ENCODE measurements at regions not wholly inside any gene's neighbourhood (a gene's known extent, or its start where the extent isn't known, plus 50 kb on each side); places are given as distances from the start of the nearest gene placed in this dataset.
"Not testable (repeated sequence)": the region's sequence is repeated elsewhere in the genome, so short reads cannot be mapped to it uniquely, and the experiment has no call there.

DNA sequence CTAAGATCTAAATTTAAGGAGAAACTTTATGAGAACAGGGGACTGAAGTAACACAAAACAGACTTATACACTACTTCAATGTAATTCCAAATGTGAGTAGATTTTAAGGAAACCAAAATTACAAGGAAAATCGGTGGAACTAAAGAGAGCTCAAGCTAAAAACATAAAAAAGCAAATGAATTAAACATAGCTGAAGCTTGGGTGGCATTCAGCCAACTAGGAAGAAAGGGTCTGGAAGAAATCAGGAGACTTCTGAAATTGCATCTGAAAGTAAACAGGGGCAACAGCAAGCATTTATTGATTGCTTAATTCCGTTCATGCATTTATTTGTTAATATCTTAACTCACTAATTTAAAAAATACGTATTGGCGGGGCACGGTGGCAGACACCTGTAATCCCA lies 727.3 kb upstream of the PKDCC start:
- Mint-ChIP-seq H3K27ac (ENCODE audit: unreplicated experiment) (no peak overlapping the region), H3K4me3 (ENCODE audit: unreplicated experiment) (no peak overlapping the region)

DNA sequence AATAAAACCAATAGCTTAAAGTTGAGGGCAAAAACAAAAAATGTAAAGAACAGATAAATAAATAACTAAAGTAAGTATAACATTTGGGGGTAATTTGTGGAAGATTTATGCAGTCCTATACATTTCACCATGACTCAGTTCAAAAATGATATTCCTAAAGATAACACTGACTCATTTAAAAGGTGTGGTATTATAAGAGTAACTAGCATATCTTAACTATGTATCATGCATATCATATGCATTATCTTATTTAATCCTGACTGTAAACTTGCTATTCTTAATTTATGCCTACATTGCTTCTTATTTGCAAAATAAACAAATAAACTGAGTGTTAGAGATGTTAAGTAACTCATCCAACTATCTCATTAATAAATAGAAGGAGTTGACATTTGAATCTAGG lies 726.5 kb upstream of the PKDCC start:
- Mint-ChIP-seq H3K4me1 (ENCODE audit: unreplicated experiment) (no peaks in the 10 kb centered on the region), H3K9me3 (ENCODE audit: unreplicated experiment) (no peaks in the 10 kb centered on the region), H3K27ac (ENCODE audit: unreplicated experiment) (no peak overlapping the region), H3K4me3 (ENCODE audit: unreplicated experiment) (no peak overlapping the region), H3K36me3 (ENCODE audit: unreplicated experiment) (no peaks in the 10 kb centered on the region), H3K27me3 (ENCODE audit: unreplicated experiment) (peaks cover 6% of the 10 kb centered on the region)
- TF ChIP-seq, protein P1, sequence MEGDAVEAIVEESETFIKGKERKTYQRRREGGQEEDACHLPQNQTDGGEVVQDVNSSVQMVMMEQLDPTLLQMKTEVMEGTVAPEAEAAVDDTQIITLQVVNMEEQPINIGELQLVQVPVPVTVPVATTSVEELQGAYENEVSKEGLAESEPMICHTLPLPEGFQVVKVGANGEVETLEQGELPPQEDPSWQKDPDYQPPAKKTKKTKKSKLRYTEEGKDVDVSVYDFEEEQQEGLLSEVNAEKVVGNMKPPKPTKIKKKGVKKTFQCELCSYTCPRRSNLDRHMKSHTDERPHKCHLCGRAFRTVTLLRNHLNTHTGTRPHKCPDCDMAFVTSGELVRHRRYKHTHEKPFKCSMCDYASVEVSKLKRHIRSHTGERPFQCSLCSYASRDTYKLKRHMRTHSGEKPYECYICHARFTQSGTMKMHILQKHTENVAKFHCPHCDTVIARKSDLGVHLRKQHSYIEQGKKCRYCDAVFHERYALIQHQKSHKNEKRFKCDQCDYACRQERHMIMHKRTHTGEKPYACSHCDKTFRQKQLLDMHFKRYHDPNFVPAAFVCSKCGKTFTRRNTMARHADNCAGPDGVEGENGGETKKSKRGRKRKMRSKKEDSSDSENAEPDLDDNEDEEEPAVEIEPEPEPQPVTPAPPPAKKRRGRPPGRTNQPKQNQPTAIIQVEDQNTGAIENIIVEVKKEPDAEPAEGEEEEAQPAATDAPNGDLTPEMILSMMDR (IDR thresholded peaks at IDR 0.05) = no peak
- DNase-seq (ENCODE audit: extremely low spot score, unreplicated experiment) = no peak

More for the DNA sequence above, 727.3 kb upstream of the PKDCC start:
- H3K27me3 Mint-ChIP-seq (ENCODE audit: unreplicated experiment) = peaks cover 6% of the 10 kb centered on the region
- H3K9me3 Mint-ChIP-seq (ENCODE audit: unreplicated experiment) = no peaks in the 10 kb centered on the region
- H3K36me3 Mint-ChIP-seq (ENCODE audit: unreplicated experiment) = no peaks in the 10 kb centered on the region
- no peak for DNase-seq (ENCODE audit: extremely low spot score, unreplicated experiment)
- H3K4me1 Mint-ChIP-seq (ENCODE audit: unreplicated experiment) = no peaks in the 10 kb centered on the region
- TF ChIP-seq, protein P1 (IDR thresholded peaks at IDR 0.05) = no peak

DNA sequence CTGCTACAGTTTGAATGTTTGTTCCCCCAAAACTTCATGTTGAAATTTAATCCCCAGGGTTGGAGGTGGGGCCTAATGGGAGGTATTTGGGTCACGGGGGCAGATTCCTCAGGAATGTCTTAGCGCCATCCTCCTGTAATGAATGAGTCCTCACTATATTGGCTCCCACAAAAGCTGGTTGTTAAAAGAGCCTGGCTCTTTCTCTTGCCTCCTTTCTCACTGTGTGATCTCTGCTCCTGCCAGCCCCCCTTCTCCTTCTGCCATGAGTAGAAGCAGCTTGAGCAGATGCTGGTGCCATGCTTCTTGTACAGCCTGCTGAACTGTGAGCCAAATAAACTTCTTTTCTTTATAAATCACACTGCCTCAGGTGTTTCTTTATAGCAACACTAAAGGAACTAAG lies 721.0 kb upstream of the PKDCC start:
- Mint-ChIP-seq H3K27ac (ENCODE audit: unreplicated experiment) (no peak overlapping the region), H3K9me3 (ENCODE audit: unreplicated experiment) (no peaks in the 10 kb centered on the region), H3K4me3 (ENCODE audit: unreplicated experiment) (no peak overlapping the region), H3K4me1 (ENCODE audit: unreplicated experiment) (no peaks in the 10 kb centered on the region), H3K36me3 (ENCODE audit: unreplicated experiment) (no peaks in the 10 kb centered on the region), H3K27me3 (ENCODE audit: unreplicated experiment) (peaks cover 6% of the 10 kb centered on the region)
- no peak for DNase-seq (ENCODE audit: extremely low spot score, unreplicated experiment)
- TF ChIP-seq, protein P1 (IDR thresholded peaks at IDR 0.05) = no peak

DNA sequence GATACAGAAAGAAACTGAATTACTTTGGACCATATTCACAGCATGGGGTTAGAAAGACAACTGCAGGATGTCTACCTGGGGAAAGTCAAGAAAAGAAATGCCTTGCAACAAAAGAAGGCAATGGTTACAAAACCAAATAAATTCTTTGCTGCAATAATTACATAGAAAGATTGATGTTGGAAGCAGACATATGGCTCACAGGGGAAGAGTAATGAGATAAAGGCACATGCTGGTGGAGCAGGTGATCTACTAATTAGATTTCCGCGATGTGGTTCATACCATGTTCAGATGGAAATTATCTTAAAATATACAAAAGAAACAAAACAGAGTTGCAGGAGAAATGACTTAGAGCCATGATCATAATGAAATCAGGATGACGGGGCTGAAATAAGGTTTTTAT lies 718.8 kb upstream of the PKDCC start:
- Mint-ChIP-seq H3K27ac (ENCODE audit: unreplicated experiment) (no peak overlapping the region), H3K4me1 (ENCODE audit: unreplicated experiment) (no peaks in the 10 kb centered on the region), H3K27me3 (ENCODE audit: unreplicated experiment) (peaks cover 6% of the 10 kb centered on the region), H3K36me3 (ENCODE audit: unreplicated experiment) (no peaks in the 10 kb centered on the region), H3K9me3 (ENCODE audit: unreplicated experiment) (no peaks in the 10 kb centered on the region), H3K4me3 (ENCODE audit: unreplicated experiment) (no peak overlapping the region)
- TF ChIP-seq, protein P1 (IDR thresholded peaks at IDR 0.05) = no peak
- no peak for DNase-seq (ENCODE audit: extremely low spot score, unreplicated experiment)

DNA sequence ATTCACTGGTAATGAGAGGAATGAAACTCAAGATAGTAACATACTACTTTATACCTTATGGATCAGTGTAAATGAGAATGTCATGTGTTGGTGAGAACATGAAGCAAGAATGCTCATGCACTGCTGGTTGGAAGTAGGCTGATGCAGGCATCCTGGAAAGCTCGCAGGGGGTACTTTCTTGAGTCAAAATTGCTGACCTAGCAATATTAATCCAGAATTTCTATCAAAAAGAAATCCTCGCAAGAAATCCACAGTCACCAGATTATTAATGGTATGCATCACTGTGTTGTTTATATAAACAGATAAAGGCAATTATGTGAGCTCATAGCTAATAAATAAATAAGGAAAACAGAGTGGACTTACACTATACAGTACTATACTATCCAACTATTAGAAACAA lies 713.7 kb upstream of the PKDCC start:
- no peak for DNase-seq (ENCODE audit: extremely low spot score, unreplicated experiment)
- Mint-ChIP-seq H3K4me1 (ENCODE audit: unreplicated experiment) (no peaks in the 10 kb centered on the region), H3K4me3 (ENCODE audit: unreplicated experiment) (no peak overlapping the region), H3K27me3 (ENCODE audit: unreplicated experiment) (peaks cover 2% of the 10 kb centered on the region), H3K36me3 (ENCODE audit: unreplicated experiment) (no peaks in the 10 kb centered on the region), H3K9me3 (ENCODE audit: unreplicated experiment) (no peaks in the 10 kb centered on the region), H3K27ac (ENCODE audit: unreplicated experiment) (no peak overlapping the region)
- TF ChIP-seq, protein P1 (IDR thresholded peaks at IDR 0.05) = no peak

DNA sequence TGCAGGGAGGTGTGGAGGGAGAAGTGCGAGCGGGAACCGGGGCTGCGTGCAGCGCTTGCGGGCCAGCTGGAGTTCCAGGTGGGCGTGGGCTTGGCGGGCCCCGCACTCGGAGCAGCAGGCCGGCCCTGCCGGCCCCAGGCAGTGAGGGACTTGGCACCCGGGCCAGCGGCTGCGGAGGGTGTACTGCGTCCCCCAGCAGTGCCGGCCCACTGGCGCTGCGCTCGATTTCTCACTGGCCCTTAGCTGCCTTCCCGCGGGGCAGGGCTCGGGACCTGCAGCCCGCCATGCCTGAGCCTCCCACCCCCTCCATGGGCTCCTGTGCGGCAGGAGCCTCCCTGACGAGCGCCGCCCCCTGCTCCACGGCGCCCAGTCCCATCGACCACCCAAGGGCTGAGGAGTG lies 712.2 kb upstream of the PKDCC start:
- not testable (repeated sequence) for H3K36me3 Mint-ChIP-seq (ENCODE audit: unreplicated experiment); H3K27me3 Mint-ChIP-seq (ENCODE audit: unreplicated experiment); H3K27ac Mint-ChIP-seq (ENCODE audit: unreplicated experiment); H3K9me3 Mint-ChIP-seq (ENCODE audit: unreplicated experiment); H3K4me1 Mint-ChIP-seq (ENCODE audit: unreplicated experiment); H3K4me3 Mint-ChIP-seq (ENCODE audit: unreplicated experiment); DNase-seq (ENCODE audit: extremely low spot score, unreplicated experiment)
